Activated T-helper 2 cell treated with anti-CD3 and anti-CD28 coated beads, Interferon-gamma antibody, Interleukin-2, Interleukin-4, amounts not matched to agents 10 μg/mL and 5 μg/mL and 100 μg/mL, durations not matched to agents 14 hours and 24 hours and 36 hours (primary cell): ENCODE measurements at regions not wholly inside any gene's neighbourhood (a gene's known extent, or its start where the extent isn't known, plus 50 kb on each side); places are given as distances from the start of the nearest gene placed in this dataset.
"Not testable (repeated sequence)": the region's sequence is repeated elsewhere in the genome, so short reads cannot be mapped to it uniquely, and the experiment has no call there.

ENCODE experiments used
- DNase-seq: peaks from one replicate; pipeline ENCODE4 v3.0.0; 2021; ENCODE audit warnings: low spot score
- H3K27ac Mint-ChIP-seq: one replicate; pipeline ENCODE4 v1.8.0; 2021; ENCODE audit warnings: mixed read lengths
- H3K27me3 Mint-ChIP-seq: one replicate; pipeline ENCODE4 v1.8.0; 2021; ENCODE audit warnings: low read depth, mixed read lengths
- H3K36me3 Mint-ChIP-seq: one replicate; pipeline ENCODE4 v1.8.0; 2021; ENCODE audit warnings: low read depth, mixed read lengths
- H3K4me1 Mint-ChIP-seq: one replicate; pipeline ENCODE4 v1.8.0; 2021; ENCODE audit warnings: low read depth, mixed read lengths
- H3K4me3 Mint-ChIP-seq: one replicate; pipeline ENCODE4 v1.8.0; 2021; ENCODE audit warnings: low read depth, mild to moderate bottlenecking, moderate library complexity, mixed read lengths
- H3K9me3 Mint-ChIP-seq: one replicate; pipeline ENCODE4 v1.8.0; 2021; ENCODE audit warnings: mixed read lengths
- intact Hi-C: fragments of 100-400 bp; cut with micrococcal nuclease; formaldehyde crosslinking; loops from one replicate; pipeline ENCODE4 v1.15.1; 2023

DNA sequence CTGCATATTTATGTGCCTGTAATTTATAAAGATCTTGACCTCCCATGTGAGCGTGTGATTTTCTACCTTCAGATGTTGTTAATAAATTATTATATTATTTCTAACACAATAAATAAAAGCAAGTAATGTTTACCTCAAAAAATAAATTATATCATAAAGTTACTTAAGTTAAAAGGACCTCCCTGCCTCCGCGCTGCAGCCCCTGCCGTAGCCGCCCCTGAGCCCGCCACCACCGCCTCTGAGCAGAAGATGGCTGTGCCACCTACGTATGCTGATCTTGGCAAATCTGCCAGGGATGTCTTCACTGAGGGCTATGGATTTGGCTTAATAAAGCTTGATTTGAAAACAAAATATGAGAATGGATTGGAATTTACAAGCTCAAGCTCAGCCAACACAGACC is 119.6 kb upstream of the BRWD3 start:
- intact Hi-C loops, result no loop called here
- no peaks in the 10 kb centered on the region for H3K27me3 Mint-ChIP-seq
- peaks cover 17% of the 10 kb centered on the region for H3K9me3 Mint-ChIP-seq

GRCh38 chrX:80917919-80918318 is 108.2 kb upstream of the BRWD3 start:
- Mint-ChIP-seq H3K4me1 (no peaks in the 10 kb centered on the region), H3K4me3 (no peak overlapping the region), H3K27ac (no peak overlapping the region)

More for the DNA sequence above, 119.6 kb upstream of the BRWD3 start:
- Mint-ChIP-seq H3K4me1 (no peaks in the 10 kb centered on the region), H3K36me3 (no peaks in the 10 kb centered on the region), H3K4me3 (no peak overlapping the region), H3K27ac (no peak overlapping the region)
- DNase-seq, result no peak

GRCh38 chrX:80912351-80912750 is 102.7 kb upstream of the BRWD3 start:
- H3K4me1 Mint-ChIP-seq, intact Hi-C loops, H3K27me3 Mint-ChIP-seq, DNase-seq, H3K36me3 Mint-ChIP-seq, H3K4me3 Mint-ChIP-seq, H3K27ac Mint-ChIP-seq: not testable (repeated sequence)
- H3K9me3 Mint-ChIP-seq, result peaks cover 11% of the 10 kb centered on the region

More at GRCh38 chrX:80917919-80918318, 108.2 kb upstream of the BRWD3 start:
- H3K27me3 Mint-ChIP-seq, result no peaks in the 10 kb centered on the region
- intact Hi-C loops, result no loop called here
- no peak for DNase-seq
- no peaks in the 10 kb centered on the region for H3K36me3 Mint-ChIP-seq
- H3K9me3 Mint-ChIP-seq, result peaks cover 6% of the 10 kb centered on the region

- no peak overlapping the region for H3K27ac Mint-ChIP-seq
- H3K4me3 Mint-ChIP-seq, result no peak overlapping the region
- H3K36me3 Mint-ChIP-seq, result no peaks in the 10 kb centered on the region
- DNase-seq, result no peak
- H3K27me3 Mint-ChIP-seq, result no peaks in the 10 kb centered on the region
- no peaks in the 10 kb centered on the region for H3K9me3 Mint-ChIP-seq
- intact Hi-C loops, result loop anchor here (2.0 kb wide), 1 partner anchor 497 kb away; no protein-coding TSS in a partner anchor
- H3K4me1 Mint-ChIP-seq, result no peaks in the 10 kb centered on the region
Observed at GRCh38 chrX:80879916-80880315, 70.2 kb upstream of the BRWD3 start.

GRCh38 chrX:80879143-80879542 is 69.5 kb upstream of the BRWD3 start:
- Mint-ChIP-seq H3K9me3 (no peaks in the 10 kb centered on the region), H3K27ac (no peak overlapping the region), H3K36me3 (no peaks in the 10 kb centered on the region), H3K27me3 (no peaks in the 10 kb centered on the region), H3K4me3 (no peak overlapping the region), H3K4me1 (no peaks in the 10 kb centered on the region)
- no peak for DNase-seq
- intact Hi-C loops, result loop anchor here (2.0 kb wide), 1 partner anchor 498 kb away; no protein-coding TSS in a partner anchor

DNA sequence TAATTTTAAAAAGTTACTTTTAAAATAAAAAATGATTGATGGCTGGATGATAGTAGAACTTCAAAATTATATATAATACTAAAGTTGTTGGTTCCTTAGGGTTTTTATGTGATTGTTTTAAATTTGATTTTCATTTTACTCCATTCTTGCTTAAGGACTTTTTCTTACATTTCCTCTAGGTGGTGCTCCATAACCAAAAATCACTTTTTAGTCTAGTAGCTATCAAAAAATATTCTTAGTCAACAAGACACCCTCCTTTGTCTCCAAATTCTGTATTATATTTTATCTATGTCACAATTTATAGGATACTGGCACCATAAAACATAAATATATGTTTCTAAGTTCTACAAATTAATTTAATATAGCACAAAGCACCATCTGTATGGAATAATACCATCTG is 67.2 kb upstream of the BRWD3 start:
- Mint-ChIP-seq H3K4me1 (no peaks in the 10 kb centered on the region), H3K9me3 (no peaks in the 10 kb centered on the region), H3K27me3 (no peaks in the 10 kb centered on the region), H3K4me3 (no peak overlapping the region), H3K27ac (no peak overlapping the region), H3K36me3 (no peaks in the 10 kb centered on the region)
- intact Hi-C loops, result loop anchor here (2.0 kb wide), 1 partner anchor 318 kb away; no protein-coding TSS in a partner anchor
- no peak for DNase-seq
